Body of pancreas (tissue), 4 donors: ENCODE measurements at regions not wholly inside any gene's neighbourhood (a gene's known extent, or its start where the extent isn't known, plus 50 kb on each side); places are given as distances from the start of the nearest gene placed in this dataset.

ENCODE experiments used
- ATAC-seq: fragments of 150-250 bp; one replicate; pipeline ENCODE4 v1.9.1; 2016
- DNase-seq, 4 donors: peaks; one replicate each; pipeline ENCODE4 v3.0.0-alpha.2; 2019
- H3K27ac ChIP-seq, 4 donors: fragments of 200-600 bp; sonication (generic); 1 replicate in 3 of 4; 2 replicates in 1 of 4; pipeline versions ENCODE4 v1.5.1 to v1.6.1; 2016 to 2019; ENCODE audit warnings: mild to moderate bottlenecking in 1 of 4, mixed read lengths in 1 of 4, moderate library complexity in 1 of 4
- H3K27me3 ChIP-seq, 2 donors: fragments of 200-600 bp; sonication (generic); one replicate each; pipeline ENCODE4 v1.6.0; 2016; ENCODE audit warnings: mild to moderate bottlenecking in 1 of 2
- H3K36me3 ChIP-seq, 2 donors: fragments of 200-600 bp; sonication (generic); replicated peaks in 1 of 2; 2 replicates each; pipeline ENCODE4 v1.5.1; 2016; ENCODE audit warnings: low read depth in 2 of 2; ENCODE audit not compliant: insufficient read depth in 1 of 2
- H3K4me1 ChIP-seq: fragments of 200-600 bp; sonication (generic); one replicate; pipeline ENCODE4 v1.6.0; 2016
- H3K4me3 ChIP-seq, 2 donors: fragments of 200-600 bp; sonication (generic); 1 replicate in 1 of 2; 2 replicates in 1 of 2; pipeline ENCODE4 v1.5.1; 2016 to 2019
- H3K9me3 ChIP-seq, 3 donors: fragments of 200-600 bp; sonication (generic); 1 replicate in 2 of 3; 2 replicates in 1 of 3; pipeline ENCODE4 v1.5.1; 2016
- CTCF ChIP-seq, 7 experiments: fragments of 450-650 bp in 4 of 7; fragments of 200-600 bp in 3 of 7; sonication (generic) in 3 of 7; IDR thresholded peaks; one replicate each; pipeline ENCODE4 v1.5.1; 2016 to 2019; ENCODE audit warnings: antibody characterized with exemption in 7 of 7
- POLR2A ChIP-seq, 3 donors: fragments of 450-650 bp; IDR thresholded peaks; one replicate each; pipeline ENCODE4 v1.6.1; 2016; ENCODE audit warnings: antibody characterized with exemption in 3 of 3, mild to moderate bottlenecking in 2 of 3
- WGBS, 2 donors: methylation state at CpG; one replicate each; pipeline ENCODE4 v1.1.5; 2017; 5-methylcytosine and 5-hydroxymethylcytosine counted together
- intact Hi-C: fragments of 100-400 bp; cut with DNase I; formaldehyde crosslinking; loops from one replicate; pipeline ENCODE4 v1.15.1; 2023

- H3K9me3 ChIP-seq, result no peaks in the 10 kb centered on the region
- no peak overlapping the region for H3K27ac ChIP-seq
- peaks cover 6% of the 10 kb centered on the region for H3K4me1 ChIP-seq
- intact Hi-C loops, result loop anchor here (10.0 kb wide), 1 partner anchor 345 kb away; no protein-coding TSS in a partner anchor
- no peaks in the 10 kb centered on the region for H3K27me3 ChIP-seq
- no peak for TF ChIP-seq CTCF (IDR thresholded peaks at IDR 0.05)
- TF ChIP-seq POLR2A (IDR thresholded peaks at IDR 0.05), result no peak
- WGBS, 2 donors, result 93 to 97% methylated on average over 2 of the region's 2 CpGs
- ATAC-seq, result no peak
- no peak overlapping the region for H3K4me3 ChIP-seq
- no peak for DNase-seq
- H3K36me3 ChIP-seq, result no peaks in the 10 kb centered on the region
Observed at GRCh38 chr1:224859651-224860050, 69.8 kb upstream of the DNAH14 start.

- TF ChIP-seq POLR2A (IDR thresholded peaks at IDR 0.05), result no peak
- no peak for TF ChIP-seq CTCF (IDR thresholded peaks at IDR 0.05)
- Histone ChIP-seq H3K4me1 (no peaks in the 10 kb centered on the region), H3K36me3 (no peaks in the 10 kb centered on the region), H3K4me3 (no peak overlapping the region), H3K9me3 (no peaks in the 10 kb centered on the region), H3K27ac (no peak overlapping the region), H3K27me3 (no peaks in the 10 kb centered on the region)
- intact Hi-C loops, result no loop called here
- DNase-seq (no peak), ATAC-seq (no peak)
- 73% methylated on average over 6 of the region's 6 CpGs for WGBS, 2 donors
Observed at GRCh38 chr1:224860488-224861338, 68.8 kb upstream of the DNAH14 start.

- Histone ChIP-seq H3K27ac (no peak overlapping the region), H3K4me3 (no peak overlapping the region), H3K27me3 (no peaks in the 10 kb centered on the region), H3K4me1 (no peaks in the 10 kb centered on the region), H3K9me3 (no peaks in the 10 kb centered on the region), H3K36me3 (no peaks in the 10 kb centered on the region)
- DNase-seq (no peak), ATAC-seq (no peak)
- TF ChIP-seq POLR2A (IDR thresholded peaks at IDR 0.05) (no peak), CTCF (IDR thresholded peaks at IDR 0.05) (no peak)
- intact Hi-C loops, result no loop called here
- WGBS, 2 donors, result 59 to 62% methylated on average over 4 of the region's 4 CpGs
Observed at GRCh38 chr1:224861339-224861716, 68.1 kb upstream of the DNAH14 start.

GRCh38 chr1:224863486-224863885 lies 66.0 kb upstream of the DNAH14 start:
- no peaks in the 10 kb centered on the region for H3K27me3 ChIP-seq
- intact Hi-C loops, result no loop called here
- H3K4me1 ChIP-seq, result no peaks in the 10 kb centered on the region
- H3K36me3 ChIP-seq, result no peaks in the 10 kb centered on the region
- 89 to 100% methylated on average over 2 of the region's 2 CpGs for WGBS, 2 donors
- no peak overlapping the region for H3K27ac ChIP-seq
- no peaks in the 10 kb centered on the region for H3K9me3 ChIP-seq
- ATAC-seq (no peak), DNase-seq (no peak)
- H3K4me3 ChIP-seq, result no peak overlapping the region
- TF ChIP-seq CTCF (IDR thresholded peaks at IDR 0.05) (no peak), POLR2A (IDR thresholded peaks at IDR 0.05) (no peak)

GRCh38 chr1:224864006-224864405 lies 65.5 kb upstream of the DNAH14 start:
- Histone ChIP-seq H3K4me1 (no peaks in the 10 kb centered on the region), H3K27me3 (no peaks in the 10 kb centered on the region), H3K9me3 (no peaks in the 10 kb centered on the region), H3K36me3 (no peaks in the 10 kb centered on the region), H3K27ac (no peak overlapping the region), H3K4me3 (no peak overlapping the region)
- DNase-seq (no peak), ATAC-seq (no peak)
- intact Hi-C loops, result no loop called here
- WGBS, 2 donors, result 80 to 97% methylated on average over 2 of the region's 2 CpGs
- TF ChIP-seq CTCF (IDR thresholded peaks at IDR 0.05), result no peak
- no peak for TF ChIP-seq POLR2A (IDR thresholded peaks at IDR 0.05)
